ENCODE measurements at regions not wholly inside any gene's neighbourhood (a gene's known extent, or its start where the extent isn't known, plus 50 kb on each side); places are given as distances from the start of the nearest gene placed in this dataset.
"Not testable (repeated sequence)": the region's sequence is repeated elsewhere in the genome, so short reads cannot be mapped to it uniquely, and the experiment has no call there.

DNA sequence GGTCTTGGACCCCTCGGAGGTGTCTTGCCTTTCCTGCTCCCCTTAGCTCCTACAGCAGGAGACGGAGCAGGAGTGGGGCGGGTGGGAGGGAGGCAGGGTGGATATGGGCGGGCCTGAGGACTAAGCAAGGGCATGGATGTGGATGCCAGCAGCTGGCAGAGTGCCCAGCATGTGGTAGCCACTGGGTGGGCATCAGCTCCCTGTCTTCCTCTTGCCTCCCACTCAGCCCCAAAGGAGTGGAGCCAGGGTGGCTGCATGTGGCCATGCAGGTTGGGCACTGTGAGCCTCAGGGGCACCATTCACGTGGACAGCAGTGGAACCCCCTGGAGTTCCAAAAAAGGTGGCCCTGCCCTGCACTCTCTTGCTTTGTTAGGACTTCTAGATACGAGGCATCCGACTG is 90.1 kb upstream of the TBCA start:
- H3K4me3 ChIP-seq (ENCODE audit: low read depth, low read length), result no peak overlapping the region
- no peak for DNase-seq (ENCODE audit: low read depth)
- no peaks in the 10 kb centered on the region for H3K36me3 ChIP-seq (ENCODE audit: control insufficient read depth, insufficient read depth, low read length)
- H3K27me3 ChIP-seq (ENCODE audit: control insufficient read depth, insufficient read depth, low read length), result no peaks in the 10 kb centered on the region
- TF ChIP-seq, protein P1, sequence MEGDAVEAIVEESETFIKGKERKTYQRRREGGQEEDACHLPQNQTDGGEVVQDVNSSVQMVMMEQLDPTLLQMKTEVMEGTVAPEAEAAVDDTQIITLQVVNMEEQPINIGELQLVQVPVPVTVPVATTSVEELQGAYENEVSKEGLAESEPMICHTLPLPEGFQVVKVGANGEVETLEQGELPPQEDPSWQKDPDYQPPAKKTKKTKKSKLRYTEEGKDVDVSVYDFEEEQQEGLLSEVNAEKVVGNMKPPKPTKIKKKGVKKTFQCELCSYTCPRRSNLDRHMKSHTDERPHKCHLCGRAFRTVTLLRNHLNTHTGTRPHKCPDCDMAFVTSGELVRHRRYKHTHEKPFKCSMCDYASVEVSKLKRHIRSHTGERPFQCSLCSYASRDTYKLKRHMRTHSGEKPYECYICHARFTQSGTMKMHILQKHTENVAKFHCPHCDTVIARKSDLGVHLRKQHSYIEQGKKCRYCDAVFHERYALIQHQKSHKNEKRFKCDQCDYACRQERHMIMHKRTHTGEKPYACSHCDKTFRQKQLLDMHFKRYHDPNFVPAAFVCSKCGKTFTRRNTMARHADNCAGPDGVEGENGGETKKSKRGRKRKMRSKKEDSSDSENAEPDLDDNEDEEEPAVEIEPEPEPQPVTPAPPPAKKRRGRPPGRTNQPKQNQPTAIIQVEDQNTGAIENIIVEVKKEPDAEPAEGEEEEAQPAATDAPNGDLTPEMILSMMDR (IDR thresholded peaks at IDR 0.05; ENCODE audit: insufficient read depth, low read length, poor library complexity, severe bottlenecking), result no peak

DNA sequence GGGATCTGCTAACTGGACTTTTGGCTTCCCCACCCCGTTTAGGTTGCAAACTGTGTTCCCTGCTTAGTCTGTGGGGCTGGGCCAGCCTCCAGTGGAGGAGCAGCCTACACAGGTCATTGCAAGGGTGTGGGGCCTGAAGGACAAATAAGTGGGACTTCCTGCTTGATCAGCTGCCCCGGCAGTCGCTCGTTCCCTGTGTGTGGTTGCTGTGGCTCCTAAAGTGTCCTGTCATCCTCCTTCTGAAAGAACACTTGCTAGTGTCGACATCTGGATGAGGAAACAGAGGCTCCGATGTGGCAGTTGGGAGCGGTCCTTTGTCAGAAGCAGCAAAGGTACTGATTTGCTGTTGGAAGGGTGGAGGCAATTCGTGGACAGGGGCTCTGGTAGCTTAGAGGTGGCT is 88.9 kb upstream of the TBCA start:
- TF ChIP-seq, protein P1 (IDR thresholded peaks at IDR 0.05; ENCODE audit: insufficient read depth, low read length, poor library complexity, severe bottlenecking), result no peak
- DNase-seq (ENCODE audit: low read depth), result no peak
- Histone ChIP-seq H3K4me3 (ENCODE audit: low read depth, low read length) (no peak overlapping the region), H3K36me3 (ENCODE audit: control insufficient read depth, insufficient read depth, low read length) (no peaks in the 10 kb centered on the region), H3K27me3 (ENCODE audit: control insufficient read depth, insufficient read depth, low read length) (no peaks in the 10 kb centered on the region)

DNA sequence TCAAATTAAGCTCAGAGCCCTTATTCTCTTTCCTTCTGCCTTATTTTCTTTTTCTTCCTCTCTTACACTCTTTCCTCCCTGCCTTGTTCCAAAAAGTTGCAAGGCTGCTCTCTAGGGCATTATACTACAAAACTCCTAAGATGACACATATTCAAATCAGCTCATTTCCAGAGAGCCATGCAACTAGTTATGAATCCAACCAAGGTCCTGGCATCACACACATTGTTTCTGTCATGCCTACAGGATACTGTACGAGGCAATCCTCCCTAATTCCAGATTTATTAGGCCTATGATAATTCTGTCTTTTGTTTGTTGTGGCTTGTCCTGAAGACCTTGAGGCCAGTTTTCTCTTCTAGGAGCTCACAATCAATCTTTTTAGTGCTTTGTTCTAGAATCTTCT is 87.0 kb upstream of the TBCA start:
- no peak for DNase-seq (ENCODE audit: low read depth)
- TF ChIP-seq, protein P1 (IDR thresholded peaks at IDR 0.05; ENCODE audit: insufficient read depth, low read length, poor library complexity, severe bottlenecking), result no peak
- no peaks in the 10 kb centered on the region for H3K36me3 ChIP-seq (ENCODE audit: control insufficient read depth, insufficient read depth, low read length)
- no peak overlapping the region for H3K4me3 ChIP-seq (ENCODE audit: low read depth, low read length)
- no peaks in the 10 kb centered on the region for H3K27me3 ChIP-seq (ENCODE audit: control insufficient read depth, insufficient read depth, low read length)

DNA sequence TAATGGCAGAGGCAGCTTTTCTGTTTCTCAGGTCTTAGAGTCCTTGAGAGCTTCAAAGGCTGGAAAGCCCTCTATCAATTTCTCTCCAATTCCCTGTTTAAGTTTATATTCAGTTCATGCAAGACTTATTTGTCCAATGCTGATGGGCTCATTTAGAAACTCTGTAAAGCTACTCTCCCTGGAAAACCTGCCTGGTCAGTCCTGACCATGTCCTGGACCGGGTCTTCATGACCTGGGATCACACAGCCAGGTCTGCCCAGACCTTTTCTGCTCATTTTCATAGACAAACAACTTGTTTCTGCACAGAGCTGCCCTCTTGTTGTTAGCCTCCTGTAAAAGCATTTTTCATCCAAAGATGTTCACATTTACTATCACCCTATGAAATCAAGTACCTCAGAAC is 85.4 kb upstream of the TBCA start:
- TF ChIP-seq, protein P1 (IDR thresholded peaks at IDR 0.05; ENCODE audit: insufficient read depth, low read length, poor library complexity, severe bottlenecking), result no peak
- no peak overlapping the region for H3K4me3 ChIP-seq (ENCODE audit: low read depth, low read length)
- H3K27me3 ChIP-seq (ENCODE audit: control insufficient read depth, insufficient read depth, low read length), result no peaks in the 10 kb centered on the region
- H3K36me3 ChIP-seq (ENCODE audit: control insufficient read depth, insufficient read depth, low read length), result no peaks in the 10 kb centered on the region
- no peak for DNase-seq (ENCODE audit: low read depth)

DNA sequence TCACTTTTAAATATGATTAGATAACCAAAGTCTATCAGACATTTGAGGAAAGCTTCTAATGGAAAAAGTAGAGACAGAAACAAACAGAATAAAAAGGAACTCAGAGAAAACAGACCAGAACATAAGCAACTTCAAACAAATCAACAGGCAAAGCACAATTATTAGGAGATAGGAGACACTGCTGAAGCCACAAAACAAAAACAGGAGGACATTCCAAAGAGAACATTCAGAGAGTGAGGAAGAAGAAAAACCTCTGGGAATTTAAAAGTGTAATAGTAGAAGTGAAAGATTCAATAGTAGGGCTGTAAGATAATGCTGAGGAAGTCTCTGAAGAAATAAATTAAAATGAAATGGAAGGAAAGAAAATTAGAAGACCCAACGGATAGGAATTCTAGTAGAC is 83.2 kb upstream of the TBCA start:
- Histone ChIP-seq H3K36me3 (ENCODE audit: control insufficient read depth, insufficient read depth, low read length) (no peaks in the 10 kb centered on the region), H3K27me3 (ENCODE audit: control insufficient read depth, insufficient read depth, low read length) (no peaks in the 10 kb centered on the region), H3K4me3 (ENCODE audit: low read depth, low read length) (no peak overlapping the region)
- no peak for DNase-seq (ENCODE audit: low read depth)
- TF ChIP-seq, protein P1 (IDR thresholded peaks at IDR 0.05; ENCODE audit: insufficient read depth, low read length, poor library complexity, severe bottlenecking), result no peak

DNA sequence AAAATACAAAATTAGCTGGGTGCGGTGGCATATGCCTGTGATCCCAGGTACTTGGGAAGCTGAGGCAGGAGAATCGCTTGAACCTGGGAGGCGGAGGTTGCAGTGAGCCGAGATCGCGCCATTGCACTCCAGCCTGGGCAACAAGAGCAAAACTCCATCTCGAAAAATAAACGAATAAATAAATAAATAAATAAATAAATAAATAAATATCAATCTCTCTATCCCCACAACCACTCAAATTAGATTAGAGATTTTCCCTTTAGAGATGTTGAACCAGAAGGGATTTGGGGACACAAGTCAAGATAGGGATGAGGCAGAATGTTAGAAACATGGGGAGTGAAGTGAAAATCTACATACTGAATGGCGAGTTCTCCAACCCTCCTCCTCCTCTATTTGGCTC is 82.5 kb upstream of the TBCA start:
- H3K27me3 ChIP-seq (ENCODE audit: control insufficient read depth, insufficient read depth, low read length), result not testable (repeated sequence)

More for the DNA sequence above, 82.5 kb upstream of the TBCA start:
- H3K36me3 ChIP-seq (ENCODE audit: control insufficient read depth, insufficient read depth, low read length); H3K4me3 ChIP-seq (ENCODE audit: low read depth, low read length); DNase-seq (ENCODE audit: low read depth): not testable (repeated sequence)

All from kidney epithelial cell (primary cell).